Thoracic aorta (tissue), 2 donors: ENCODE measurements at regions not wholly inside any gene's neighbourhood (a gene's known extent, or its start where the extent isn't known, plus 50 kb on each side); places are given as distances from the start of the nearest gene placed in this dataset.

Experiments
- ATAC-seq: fragments of 150-250 bp; one replicate; pipeline ENCODE4 v1.8.0; 2017; ENCODE audit warnings: low read depth; ENCODE audit not compliant: insufficient number of reproducible peaks, low FRiP score
- DNase-seq: peaks from one replicate; pipeline ENCODE4 v3.0.0-alpha.2; 2020; ENCODE audit warnings: low spot score
- H3K27ac ChIP-seq, 2 donors: fragments of 200-600 bp; sonication (generic); 1 replicate in 1 of 2; 2 replicates in 1 of 2; pipeline ENCODE4 v1.5.1; 2016; ENCODE audit warnings: mild to moderate bottlenecking in 2 of 2, moderate library complexity in 2 of 2
- H3K27me3 ChIP-seq: fragments of 200-600 bp; sonication (generic); replicated peaks from 2 replicates; pipeline ENCODE4 v1.6.0; 2016; ENCODE audit warnings: mild to moderate bottlenecking; ENCODE audit not compliant: insufficient read depth
- H3K36me3 ChIP-seq: fragments of 200-600 bp; sonication (generic); one replicate; pipeline ENCODE4 v1.5.1; 2016
- H3K4me1 ChIP-seq, 2 donors: fragments of 200-600 bp; sonication (generic); 1 replicate in 1 of 2; 2 replicates in 1 of 2; pipeline versions ENCODE4 v1.5.1 to v1.6.0; 2016; ENCODE audit warnings: low read depth in 2 of 2, mild to moderate bottlenecking in 1 of 2; ENCODE audit not compliant: control insufficient read depth in 1 of 2
- H3K4me3 ChIP-seq: fragments of 200-600 bp; sonication (generic); 2 replicates; pipeline ENCODE4 v1.5.1; 2016; ENCODE audit warnings: mild to moderate bottlenecking
- H3K9me3 ChIP-seq: fragments of 200-600 bp; sonication (generic); 2 replicates; pipeline ENCODE4 v1.5.1; 2016
- TF ChIP-seq, protein P1 (sequence below): fragments of 200-600 bp; sonication (generic); IDR thresholded peaks from one replicate; pipeline ENCODE4 v1.5.1; 2019; ENCODE audit warnings: antibody characterized with exemption

DNA sequence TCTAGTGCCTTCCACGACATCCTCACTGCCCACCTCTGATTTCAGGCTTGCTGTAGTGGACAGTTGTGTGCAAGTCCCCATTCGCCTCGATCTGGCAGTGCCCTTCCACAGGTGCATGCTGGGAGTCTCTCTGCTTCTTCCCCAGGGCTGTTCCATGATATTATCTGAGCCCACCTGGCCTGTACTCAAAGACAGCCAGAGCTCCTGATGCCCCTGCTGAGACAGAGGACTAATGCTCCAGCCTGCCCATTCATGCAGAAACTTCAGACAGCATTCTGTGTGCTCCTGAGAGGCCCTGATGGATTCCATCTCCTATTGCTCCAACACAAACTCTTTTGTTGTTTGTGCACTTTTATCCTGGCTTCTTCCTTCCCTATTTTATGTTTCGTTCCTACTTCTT is 164.8 kb upstream of the PRSS58 start:
- no peak overlapping the region for H3K4me3 ChIP-seq
- no peaks in the 10 kb centered on the region for H3K27me3 ChIP-seq
- DNase-seq (no peak), ATAC-seq (no peak)
- H3K4me1 ChIP-seq, result no peaks in the 10 kb centered on the region
- no peaks in the 10 kb centered on the region for H3K9me3 ChIP-seq
- H3K36me3 ChIP-seq, result no peaks in the 10 kb centered on the region
- TF ChIP-seq, protein P1, sequence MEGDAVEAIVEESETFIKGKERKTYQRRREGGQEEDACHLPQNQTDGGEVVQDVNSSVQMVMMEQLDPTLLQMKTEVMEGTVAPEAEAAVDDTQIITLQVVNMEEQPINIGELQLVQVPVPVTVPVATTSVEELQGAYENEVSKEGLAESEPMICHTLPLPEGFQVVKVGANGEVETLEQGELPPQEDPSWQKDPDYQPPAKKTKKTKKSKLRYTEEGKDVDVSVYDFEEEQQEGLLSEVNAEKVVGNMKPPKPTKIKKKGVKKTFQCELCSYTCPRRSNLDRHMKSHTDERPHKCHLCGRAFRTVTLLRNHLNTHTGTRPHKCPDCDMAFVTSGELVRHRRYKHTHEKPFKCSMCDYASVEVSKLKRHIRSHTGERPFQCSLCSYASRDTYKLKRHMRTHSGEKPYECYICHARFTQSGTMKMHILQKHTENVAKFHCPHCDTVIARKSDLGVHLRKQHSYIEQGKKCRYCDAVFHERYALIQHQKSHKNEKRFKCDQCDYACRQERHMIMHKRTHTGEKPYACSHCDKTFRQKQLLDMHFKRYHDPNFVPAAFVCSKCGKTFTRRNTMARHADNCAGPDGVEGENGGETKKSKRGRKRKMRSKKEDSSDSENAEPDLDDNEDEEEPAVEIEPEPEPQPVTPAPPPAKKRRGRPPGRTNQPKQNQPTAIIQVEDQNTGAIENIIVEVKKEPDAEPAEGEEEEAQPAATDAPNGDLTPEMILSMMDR, result no peak
- no peak overlapping the region for H3K27ac ChIP-seq

DNA sequence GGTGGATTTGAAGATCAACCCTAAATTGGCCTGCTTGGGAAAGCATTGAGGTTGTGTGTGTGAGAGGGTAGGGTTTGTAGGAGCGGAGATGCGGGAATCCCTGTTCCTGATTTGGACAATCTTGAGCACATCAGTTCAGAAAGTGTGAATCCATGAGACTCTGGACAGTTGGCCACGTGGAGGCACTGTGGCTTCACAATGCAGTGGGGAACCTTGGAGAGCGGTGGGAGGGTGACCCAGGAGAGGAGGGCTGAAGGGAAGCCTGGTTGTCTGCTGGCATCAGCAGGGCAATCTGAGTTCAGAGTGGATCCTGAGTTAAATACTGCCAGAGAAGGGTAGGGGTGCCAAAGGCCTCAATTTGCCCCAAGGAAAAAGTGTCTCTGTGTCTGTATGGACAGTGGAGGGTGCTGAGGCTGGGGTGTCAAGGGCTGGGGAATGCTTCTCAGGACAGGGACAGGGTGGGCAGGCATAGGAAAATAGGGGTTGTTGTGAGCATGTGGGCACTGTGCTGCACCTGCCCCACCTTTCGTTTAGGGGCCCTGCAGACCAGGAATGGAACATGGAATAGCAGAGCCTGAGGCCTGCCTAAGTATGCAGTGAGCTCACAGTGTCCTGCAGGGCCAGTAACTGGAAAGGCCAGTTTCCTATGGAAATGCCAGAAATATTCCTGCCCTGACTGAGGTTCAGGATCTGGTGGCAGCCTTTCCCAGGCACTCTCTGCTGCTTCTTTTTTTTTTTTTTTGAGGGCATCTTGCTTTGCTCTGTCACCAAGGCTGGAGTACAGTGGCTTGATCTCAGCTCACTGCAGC is 162.9 kb upstream of the PRSS58 start:
- H3K4me3 ChIP-seq, result no peak overlapping the region
- H3K4me1 ChIP-seq, result no peaks in the 10 kb centered on the region
- H3K36me3 ChIP-seq, result no peaks in the 10 kb centered on the region
- ATAC-seq (no peak), DNase-seq (no peak)
- no peaks in the 10 kb centered on the region for H3K27me3 ChIP-seq
- TF ChIP-seq, protein P1, result no peak
- no peaks in the 10 kb centered on the region for H3K9me3 ChIP-seq
- H3K27ac ChIP-seq, result no peak overlapping the region

DNA sequence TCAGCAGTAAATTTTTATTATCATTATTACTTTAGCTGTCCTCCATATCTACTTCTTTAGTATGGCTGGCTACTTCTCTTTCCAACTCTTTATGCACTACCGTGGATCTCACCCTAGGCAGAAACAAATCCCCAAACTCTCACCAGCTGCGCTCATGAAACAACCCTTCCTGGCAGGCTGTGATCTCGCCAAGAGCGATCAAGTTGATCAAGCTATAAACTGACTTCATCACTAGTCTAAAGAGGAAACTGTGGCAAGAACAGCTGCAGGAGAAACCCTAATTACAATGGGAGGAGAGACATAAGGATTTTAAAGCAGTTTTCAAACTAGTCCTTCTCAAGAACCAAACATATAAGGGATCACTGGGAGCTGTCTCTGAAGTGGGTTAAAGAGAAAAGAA is 160.5 kb upstream of the PRSS58 start:
- ATAC-seq (no peak), DNase-seq (no peak)
- Histone ChIP-seq H3K27ac (no peak overlapping the region), H3K9me3 (no peaks in the 10 kb centered on the region), H3K4me3 (no peak overlapping the region), H3K4me1 (no peaks in the 10 kb centered on the region), H3K27me3 (no peaks in the 10 kb centered on the region), H3K36me3 (no peaks in the 10 kb centered on the region)
- TF ChIP-seq, protein P1, result no peak

DNA sequence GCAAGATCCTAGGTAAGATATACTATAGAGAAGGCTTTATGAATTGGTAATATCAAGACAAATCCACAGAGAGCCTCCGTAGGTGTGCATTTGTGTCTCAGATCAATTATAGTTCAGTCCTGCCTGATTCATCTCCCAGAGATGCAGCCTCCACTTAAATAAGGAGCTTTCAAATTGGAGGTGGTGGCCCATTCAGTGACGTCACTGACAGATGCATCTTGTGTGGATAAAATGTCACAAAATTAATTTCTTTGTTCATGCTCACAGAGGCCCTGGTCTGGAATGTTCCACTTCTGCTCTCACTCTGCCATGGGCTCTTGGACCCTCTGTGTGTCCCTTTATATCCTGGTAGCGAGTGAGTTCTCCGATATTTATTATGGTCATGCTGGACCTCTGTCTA is 157.1 kb upstream of the PRSS58 start:
- Histone ChIP-seq H3K4me3 (no peak overlapping the region), H3K4me1 (no peaks in the 10 kb centered on the region), H3K27ac (no peak overlapping the region), H3K36me3 (no peaks in the 10 kb centered on the region), H3K27me3 (no peaks in the 10 kb centered on the region), H3K9me3 (no peaks in the 10 kb centered on the region)
- TF ChIP-seq, protein P1, result no peak
- ATAC-seq (no peak), DNase-seq (no peak)

DNA sequence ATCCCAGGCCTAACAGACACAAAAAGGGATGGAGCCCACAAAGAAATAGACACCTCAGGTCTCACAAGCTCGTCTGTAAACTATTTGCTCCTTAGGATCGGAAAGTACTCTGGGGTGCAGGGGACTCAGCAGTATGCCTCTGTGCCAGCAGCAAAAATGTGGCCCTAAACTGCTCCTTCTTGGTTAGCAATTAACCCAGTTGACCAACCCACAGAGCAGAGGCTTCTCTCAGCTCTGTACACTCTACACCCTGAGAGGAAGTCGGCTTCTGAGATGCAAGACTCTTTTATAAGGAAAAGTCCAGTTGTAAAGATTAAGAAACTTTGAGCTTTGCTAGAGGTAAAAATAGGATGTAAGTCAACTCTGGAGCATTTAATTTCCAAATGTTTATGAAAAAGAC is 156.3 kb upstream of the PRSS58 start:
- Histone ChIP-seq H3K27me3 (no peaks in the 10 kb centered on the region), H3K4me3 (no peak overlapping the region), H3K36me3 (no peaks in the 10 kb centered on the region), H3K4me1 (no peaks in the 10 kb centered on the region), H3K27ac (no peak overlapping the region), H3K9me3 (no peaks in the 10 kb centered on the region)
- ATAC-seq, result no peak
- no peak for DNase-seq
- TF ChIP-seq, protein P1, result no peak
